ENCODE measurements at regions not wholly inside any gene's neighbourhood (a gene's known extent, or its start where the extent isn't known, plus 50 kb on each side); places are given as distances from the start of the nearest gene placed in this dataset.

DNA sequence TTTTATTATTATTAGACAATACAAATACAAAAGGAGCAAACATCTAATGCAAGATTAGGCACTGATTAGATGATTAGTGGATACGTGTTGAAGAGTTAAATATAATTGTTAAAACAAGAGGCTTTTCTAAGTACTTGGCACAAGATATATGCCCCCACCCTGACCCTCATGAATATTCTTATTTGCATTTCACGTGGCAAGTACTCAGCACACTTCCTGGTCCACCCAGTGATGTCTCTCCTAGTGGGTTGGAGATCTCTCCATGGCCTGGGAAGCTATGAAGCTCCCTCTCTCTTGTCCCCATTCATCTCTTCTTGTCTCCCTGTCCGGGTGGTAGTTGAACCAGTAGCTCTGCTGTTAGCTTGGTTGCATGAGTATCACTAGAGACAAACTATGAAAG lies 375.3 kb downstream of the ADRA2A start:
- DNase-seq (ENCODE audit: low spot score) = no peak

DNA sequence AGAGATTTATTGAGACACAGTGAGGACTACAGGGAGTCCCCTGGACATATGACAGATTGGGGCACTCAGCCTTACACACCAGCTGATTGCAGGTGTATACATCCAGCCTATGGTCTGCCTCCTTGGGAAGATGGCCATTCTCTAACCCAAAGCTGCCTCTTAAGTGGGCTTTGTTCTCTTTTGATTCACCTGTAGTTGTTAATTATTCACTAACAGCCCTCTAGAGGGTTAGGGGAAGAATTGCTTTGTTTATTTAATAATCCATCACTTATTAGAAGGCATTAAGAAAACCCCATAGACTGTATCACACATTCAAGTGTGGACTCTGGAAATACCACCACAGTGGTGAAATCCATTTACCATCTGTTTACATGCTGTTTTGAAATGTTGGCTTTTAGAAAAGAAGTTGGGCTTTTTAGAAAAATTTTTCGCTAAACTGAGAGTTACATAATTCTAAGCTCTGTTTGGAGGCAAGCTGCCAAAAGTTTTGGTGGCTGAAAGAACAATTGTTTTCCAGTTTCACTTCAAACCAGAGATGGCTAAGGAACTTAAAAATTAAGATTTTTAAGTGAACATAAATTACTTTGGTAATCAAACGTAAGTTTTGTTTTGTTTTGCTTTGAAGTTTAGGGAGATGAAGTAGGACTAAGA lies 379.1 kb downstream of the ADRA2A start:
- no peak for DNase-seq (ENCODE audit: low spot score)

DNA sequence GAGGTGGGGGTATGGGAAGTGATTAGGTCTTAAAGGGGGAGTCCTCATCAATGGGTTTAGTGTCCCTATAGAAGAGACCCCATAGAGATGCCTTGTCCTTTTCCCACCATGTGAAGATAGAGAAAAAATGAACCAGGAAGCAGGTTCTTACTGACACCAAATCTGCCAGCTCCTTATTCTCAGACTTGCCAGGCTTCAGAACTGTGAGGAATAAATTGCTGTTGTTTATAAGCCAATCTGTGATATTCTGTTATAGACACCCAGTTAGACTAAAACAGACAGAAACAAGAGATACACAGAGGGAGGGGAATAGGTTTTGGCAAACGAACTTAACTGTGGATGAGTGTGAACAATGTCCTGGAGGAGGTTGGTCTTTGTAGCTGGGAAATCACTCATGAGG lies 381.4 kb downstream of the ADRA2A start:
- no peak for DNase-seq (ENCODE audit: low spot score)

DNA sequence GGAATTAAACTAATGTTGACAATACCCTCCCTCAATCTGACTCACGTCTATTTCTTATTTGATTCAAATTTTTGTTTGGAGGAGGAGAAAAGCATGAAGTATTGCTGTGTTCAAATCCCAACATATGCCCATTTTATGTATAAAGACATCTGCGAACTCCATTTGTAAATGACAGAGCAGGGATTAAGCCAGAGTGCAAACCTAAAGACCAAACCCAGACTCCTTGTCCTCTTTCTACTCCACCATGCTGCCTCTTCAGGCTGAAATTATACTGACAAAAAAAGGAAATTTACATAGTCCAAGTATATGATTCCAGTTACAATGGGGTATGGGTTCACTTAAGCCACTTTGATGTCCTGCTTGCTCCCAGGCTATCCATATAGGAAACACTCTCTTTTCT lies 383.1 kb downstream of the ADRA2A start:
- DNase-seq (ENCODE audit: low spot score) = no peak

DNA sequence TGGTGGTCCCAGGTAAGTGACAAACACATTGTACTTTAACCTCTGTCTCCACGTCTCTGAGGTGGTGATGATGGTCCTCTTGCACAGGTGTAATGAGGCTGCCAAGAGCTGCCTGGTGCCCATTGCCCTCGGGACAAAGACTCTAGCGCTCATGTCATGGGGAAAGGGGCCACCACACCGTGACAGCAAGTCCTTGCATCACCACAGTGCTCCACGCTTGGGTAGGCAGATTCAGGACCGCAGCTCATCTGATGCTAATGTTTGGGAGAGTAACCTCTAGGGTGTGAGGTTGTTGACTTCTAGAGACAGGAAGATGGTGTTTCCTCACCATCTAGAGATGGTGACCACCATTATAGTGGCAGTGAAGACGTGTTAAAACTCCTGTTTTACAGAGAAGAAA lies 395.6 kb downstream of the ADRA2A start:
- DNase-seq (ENCODE audit: low spot score) = no peak

DNA sequence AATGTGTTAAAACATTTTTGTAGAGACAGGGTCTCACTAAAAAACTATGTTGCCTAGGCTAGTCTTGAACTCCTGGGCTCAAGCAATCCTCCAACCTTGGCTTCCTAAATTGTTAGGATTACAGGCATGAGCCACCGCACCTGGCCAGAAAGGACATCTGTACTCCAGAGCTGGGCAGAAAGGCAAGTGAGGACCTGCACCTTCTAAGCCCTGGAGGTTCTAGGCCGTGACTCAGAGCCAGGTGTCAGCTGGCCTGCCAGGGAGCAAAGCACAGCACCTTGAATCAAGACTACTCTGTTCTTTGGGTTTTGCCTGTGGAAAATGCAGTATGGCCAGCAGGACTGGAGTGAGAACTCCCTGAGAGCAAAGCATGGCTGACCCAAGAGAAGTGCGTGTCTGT lies 396.5 kb downstream of the ADRA2A start:
- no peak for DNase-seq (ENCODE audit: low spot score)

DNA sequence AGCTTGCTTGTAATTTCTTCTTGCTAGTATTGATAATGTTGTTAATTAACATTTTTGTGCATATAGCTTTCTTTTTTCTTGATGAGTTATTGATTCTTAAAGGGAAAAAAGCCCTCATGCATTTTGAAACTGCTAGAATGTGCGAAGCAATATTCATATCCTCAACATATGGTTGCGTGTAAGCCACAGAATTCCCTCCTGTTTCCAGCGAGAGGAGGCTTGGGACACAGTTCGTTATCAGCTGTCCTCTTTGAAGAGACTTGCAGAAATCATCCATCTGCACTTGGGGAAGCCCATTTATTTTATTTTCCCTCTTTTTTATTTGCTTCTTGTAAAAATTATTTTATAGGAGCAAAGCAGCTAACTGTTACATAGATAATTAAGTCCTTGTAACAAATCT lies 398.0 kb downstream of the ADRA2A start:
- no peak for DNase-seq (ENCODE audit: low spot score)

DNA sequence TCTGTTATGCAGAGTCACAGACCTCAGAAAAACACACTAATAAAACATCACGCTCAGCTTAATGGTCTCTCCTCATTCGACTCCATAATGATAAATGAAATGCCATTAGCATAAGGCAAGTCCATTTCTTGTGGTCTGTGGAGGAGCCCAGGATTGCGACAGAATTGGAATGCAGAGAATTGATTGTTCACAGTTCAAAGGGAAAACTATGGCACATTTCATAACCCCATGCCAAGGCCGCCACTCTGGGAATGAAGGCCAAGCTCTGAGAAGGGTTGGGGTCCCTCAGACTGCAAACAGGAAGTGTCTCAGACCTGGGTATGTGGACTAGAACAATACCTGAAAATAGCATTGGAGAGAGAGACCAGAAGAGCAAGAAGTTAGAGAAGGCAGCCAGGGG lies 398.9 kb downstream of the ADRA2A start:
- no peak for DNase-seq (ENCODE audit: low spot score)

DNA sequence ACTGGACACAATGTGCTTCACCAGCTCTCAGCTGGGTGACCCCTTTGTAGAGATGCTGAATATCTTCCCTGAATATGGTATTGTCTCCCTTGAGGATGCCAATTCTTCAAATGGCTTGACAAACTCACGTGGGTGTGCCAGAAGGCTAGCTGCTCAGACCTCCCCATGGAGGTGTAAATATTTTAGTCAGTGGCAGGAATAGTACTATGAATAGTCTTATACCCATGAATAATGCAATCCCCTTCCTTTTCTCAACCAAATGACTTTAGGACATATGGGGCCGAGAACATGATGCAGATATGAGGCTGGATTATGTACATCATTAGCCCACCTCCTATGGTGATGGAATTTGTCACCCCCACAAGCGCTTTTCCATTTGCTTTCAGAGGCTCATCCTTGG lies 401.8 kb downstream of the ADRA2A start:
- DNase-seq (ENCODE audit: low spot score) = no peak

DNA sequence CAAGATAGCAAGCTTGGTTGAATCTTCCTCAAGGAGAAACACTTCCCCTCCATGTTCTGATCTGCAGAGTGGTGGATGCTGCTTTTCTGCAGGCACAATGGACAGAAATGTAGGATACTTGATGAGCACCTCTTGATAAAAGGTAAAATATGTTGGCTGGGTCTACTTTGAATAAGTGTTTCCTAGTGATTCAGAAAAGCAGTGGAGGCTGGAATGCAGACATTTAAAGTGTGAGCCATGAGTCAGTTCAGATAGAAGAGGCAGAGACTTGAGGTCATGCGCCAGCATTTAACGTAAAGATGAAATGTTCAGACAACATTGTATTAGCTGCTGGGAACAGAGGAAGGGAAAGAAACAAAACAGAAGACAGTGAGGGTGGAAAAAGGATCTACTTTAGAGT lies 403.1 kb downstream of the ADRA2A start:
- no peak for DNase-seq (ENCODE audit: low spot score)

DNA sequence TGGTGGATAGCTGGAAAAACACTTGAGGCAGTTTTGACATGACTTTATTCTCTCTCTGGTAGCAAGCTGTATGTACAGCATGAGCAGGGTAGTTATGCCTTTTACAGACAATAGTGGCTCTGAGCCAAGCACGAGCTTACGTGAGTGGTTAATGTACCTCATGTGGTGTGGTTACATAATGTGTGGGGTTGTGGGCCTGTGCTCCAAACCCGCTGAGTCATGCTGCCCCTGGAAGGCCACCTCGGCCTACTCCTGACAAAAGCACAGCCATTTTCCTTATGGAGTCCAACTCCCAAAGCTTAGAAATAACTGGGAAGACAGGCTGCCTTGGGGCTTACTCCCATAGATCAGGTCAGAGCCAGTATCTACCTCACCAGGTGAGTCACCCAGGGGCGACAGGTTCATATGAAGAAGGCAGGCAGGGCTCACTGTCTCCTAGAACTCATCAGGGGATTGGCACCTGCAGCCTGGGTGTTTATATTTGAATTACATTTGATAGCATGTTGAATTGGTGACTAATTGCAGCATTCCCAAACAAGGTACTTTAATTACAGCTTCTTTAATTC lies 404.5 kb downstream of the ADRA2A start:
- DNase-seq (ENCODE audit: low spot score) = no peak

DNA sequence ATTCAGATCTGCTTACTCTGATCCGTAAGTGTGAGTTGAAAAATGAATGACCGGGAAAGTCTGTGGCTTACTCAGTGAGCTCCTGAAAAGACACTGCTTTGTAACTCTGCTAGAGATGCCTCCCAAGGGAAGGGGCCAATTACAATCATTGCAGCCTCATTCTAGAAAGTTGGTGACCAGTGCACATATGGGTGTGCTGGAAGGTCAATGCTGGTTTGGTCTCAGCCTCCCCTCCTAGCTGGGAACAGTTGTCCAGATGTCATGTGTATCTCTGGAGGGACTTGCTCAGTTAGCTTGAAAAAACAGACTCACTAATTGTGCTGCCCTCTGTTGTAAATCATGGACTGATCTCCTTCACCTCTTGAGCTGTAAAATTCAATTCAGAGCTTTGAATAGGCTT lies 405.0 kb downstream of the ADRA2A start:
- no peak for DNase-seq (ENCODE audit: low spot score)

DNA sequence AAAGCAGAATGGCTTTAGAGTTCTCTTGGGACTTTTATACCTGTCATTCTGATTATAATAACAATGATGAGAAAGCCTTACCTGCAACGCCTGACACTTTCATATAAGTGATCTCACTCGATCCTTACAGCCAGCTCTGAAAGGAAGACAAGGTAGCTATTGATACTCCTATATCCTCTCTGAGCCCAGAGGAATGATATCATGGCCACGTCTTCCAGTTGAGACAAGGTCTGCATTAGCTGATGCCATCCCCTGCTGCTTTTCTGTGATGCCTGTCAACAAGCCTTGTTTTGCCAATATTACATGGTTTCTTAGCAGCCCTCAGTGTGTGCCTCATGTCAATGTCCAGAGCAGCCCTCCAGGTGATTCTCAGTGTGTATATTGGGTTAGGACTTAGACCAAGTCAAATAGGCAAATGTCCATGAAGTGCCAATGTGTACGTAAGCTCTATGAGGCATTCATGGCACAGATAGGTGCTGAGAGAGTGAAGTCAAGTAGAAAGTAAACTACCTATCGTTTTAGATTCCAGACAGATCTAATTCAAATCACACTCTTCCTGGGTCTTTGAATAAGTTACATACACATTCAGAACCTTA lies 405.9 kb downstream of the ADRA2A start:
- no peak for DNase-seq (ENCODE audit: low spot score)

DNA sequence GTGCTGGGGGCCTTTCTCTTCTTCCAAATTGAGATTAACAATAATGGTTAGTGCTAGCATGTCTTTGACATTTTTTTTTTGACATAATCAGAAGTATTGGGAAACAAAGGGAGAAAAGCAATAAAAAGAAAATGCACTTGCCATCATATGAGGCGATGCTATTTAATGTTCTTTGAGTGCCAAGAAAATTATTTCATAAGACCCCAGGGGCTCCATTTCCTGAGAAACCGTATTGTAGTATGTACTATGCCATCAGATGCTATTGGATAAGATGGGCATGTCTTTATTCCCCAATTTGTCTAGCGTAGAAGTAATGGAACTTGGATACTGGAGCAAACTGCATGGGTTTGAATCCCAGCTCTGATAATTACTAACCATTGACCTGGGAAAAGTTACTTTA lies 408.9 kb downstream of the ADRA2A start:
- no peak for DNase-seq (ENCODE audit: low spot score)

DNA sequence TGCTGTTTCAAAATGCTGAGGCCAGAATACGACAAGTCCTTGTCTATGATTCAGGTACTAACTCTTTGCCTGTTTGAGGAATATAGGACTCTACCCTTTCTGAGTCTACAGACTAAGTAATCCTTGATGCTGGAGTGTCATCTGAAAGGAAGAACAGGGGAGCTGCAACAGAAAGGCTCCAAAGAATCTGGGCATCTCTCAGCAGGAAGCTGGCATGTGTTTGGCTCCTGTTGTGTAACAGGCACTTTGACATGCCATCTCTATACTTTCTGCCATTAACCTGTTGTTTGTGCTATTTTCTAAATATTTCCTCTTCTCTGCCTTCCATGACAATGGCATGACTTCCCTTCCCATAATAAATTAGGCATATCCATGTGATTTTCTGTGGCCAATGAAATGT lies 409.5 kb downstream of the ADRA2A start:
- no peak for DNase-seq (ENCODE audit: low spot score)

DNA sequence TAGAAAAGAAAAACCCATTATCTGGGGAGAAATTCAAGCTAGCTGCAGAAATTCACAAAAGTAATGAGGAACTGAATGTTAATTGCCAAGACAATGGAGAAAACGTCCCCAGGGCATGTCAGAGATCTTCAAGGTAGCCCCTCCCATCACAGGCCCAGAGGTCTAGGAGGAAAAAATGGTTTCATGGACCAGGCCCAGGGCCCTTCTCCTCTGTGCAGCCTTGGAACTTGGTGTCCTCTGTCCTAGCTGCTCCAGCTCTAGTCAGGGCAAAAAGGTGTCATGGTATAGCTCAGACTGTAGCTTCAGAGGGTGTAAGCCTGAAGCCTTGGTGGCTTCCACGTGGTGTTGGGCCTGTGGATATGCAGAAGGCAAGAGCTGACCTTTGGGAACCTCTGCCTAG lies 411.8 kb downstream of the ADRA2A start:
- no peak for DNase-seq (ENCODE audit: low spot score)

DNA sequence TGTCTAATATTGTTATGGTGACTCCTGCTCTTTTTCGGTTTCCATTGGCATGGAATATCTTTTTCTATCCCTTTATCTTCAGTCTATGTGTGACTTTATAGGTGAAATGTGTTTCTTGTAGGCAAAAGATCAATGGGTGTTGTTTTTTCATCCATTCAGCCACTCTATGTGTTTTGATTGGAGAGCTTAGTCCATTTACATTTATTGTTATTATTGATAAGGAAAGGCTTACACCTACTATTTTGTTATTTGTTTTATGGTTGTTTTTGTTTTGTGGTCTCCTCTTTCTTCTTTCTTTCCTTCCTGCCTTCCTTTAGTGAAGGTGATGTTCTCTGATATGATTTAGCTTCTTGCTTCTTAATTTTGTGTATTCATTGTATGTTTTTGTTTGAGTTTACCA lies 414.3 kb downstream of the ADRA2A start:
- no peak for DNase-seq (ENCODE audit: low spot score)

DNA sequence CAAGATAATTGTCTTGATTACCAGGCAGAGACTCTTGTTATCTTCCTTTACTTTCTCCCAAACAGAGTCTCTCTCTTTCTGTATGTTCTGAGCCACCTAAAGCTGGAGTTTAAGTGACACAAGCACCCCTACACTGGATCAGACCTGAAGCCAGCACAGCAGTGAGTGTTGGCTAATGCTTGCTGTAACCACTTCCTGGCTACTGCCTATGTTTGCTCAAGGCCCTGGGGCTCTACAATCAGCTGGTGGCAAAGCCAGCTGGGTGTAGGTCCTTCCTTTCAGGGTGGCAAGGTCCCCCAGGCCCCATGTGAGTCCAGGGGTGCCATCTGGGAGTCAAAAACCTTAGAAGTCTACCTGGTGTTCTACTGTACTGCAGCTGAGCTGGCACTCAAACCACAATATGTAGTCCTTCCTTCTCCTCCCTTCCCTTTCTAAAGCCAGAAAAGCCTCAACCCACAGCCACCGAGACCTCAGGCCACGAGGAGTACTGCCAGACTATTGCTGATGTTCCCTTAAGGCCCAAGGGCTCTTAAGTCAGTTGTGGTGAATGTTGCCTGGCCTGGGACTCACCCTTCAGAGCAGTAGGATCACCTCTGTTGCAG lies 416.3 kb downstream of the ADRA2A start:
- DNase-seq (ENCODE audit: low spot score) = no peak

DNA sequence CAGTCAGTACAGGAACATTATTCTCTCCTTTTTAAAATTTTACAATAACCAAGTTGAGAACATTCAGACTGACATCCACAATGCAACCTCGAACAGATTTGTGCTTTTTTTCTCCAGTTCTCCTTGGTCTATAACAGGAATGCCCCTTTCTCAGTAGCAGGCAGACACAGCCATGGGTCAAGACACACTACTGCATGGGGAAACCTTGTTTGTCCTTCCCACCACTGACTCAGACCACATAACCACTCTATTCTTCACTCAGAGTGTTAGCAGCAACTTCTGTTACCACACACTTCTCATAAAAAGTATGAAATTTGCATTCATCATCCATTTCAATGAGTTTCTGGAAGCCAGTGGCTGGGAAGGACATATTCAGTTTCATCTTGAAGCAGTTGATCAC lies 421.7 kb downstream of the ADRA2A start:
- DNase-seq (ENCODE audit: low spot score) = no peak

DNA sequence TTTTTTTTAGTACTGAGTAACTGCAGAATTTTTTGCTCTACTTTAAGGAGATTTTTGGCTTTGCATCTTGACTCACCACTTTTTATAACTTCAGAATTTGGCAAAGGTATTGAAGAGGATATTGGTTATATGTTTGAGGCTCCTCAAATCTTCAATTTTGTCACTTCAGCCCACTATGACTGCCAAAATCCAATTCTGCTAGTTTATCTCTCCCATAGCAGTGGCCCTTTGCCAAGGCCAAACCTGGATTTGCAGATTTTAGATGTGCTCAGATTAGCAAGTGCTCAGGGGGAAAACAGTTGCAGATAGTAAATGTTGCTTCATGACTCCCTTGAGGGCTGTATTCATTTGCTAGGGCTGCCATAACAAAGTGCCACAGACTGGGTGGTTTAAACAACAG lies 427.5 kb downstream of the ADRA2A start:
- DNase-seq (ENCODE audit: low spot score) = no peak

DNA sequence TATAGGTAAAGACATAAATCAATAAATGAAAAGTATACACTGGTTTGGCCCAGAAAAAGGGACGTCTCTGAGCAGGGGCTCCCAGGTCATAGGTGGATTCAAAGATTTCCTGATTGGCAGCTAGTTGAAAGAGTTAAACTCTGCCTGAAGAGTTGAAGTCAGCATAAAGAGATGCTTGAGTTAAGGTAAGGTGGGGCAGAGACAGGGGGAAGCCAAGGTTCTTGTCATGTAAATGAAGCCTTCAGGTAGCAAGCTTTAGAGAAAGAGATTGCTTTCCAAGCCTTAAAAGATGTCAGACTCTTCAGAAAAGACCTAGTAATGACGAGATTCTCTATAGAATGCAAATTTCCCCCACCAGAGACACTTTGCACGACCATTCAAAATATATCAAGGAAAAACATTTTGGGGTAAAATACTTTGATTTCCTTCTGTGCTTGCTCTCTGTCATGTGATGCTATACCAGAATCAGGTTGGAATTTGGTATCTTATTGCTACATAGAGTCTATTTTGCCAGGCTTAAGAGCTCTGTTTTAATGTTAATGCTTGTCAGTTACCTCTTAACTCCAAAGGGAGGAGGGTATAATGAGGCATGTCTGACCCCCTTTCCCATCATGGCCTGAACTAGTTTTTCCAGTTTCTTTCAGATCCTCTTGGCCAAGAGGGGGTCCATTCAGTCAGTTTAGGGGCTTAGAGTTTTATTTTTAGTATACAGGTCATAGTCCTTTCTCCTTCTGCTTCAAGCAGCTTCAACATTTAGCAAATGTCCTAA lies 429.6 kb downstream of the ADRA2A start:
- DNase-seq (ENCODE audit: low spot score) = no peak

DNA sequence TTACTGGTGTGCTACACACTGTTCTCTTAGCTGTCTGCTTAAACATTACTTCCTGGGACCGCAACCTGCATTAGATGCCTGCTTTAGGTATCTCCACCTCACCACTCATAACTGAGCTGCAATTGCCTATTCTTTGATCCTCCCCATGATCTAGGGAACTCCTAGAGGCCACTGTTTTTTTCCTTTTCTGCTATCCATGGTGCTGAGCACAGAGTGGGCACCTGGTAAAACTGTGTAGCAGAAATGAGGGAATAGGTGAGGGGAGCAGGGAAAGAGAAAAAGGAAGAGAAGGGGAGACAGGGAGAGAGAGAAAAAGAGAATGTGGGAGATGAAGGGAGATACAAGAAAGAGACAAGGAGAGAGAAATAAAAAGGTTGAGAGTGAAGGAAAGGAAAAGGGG lies 434.9 kb downstream of the ADRA2A start:
- no peak for DNase-seq (ENCODE audit: low spot score)

DNA sequence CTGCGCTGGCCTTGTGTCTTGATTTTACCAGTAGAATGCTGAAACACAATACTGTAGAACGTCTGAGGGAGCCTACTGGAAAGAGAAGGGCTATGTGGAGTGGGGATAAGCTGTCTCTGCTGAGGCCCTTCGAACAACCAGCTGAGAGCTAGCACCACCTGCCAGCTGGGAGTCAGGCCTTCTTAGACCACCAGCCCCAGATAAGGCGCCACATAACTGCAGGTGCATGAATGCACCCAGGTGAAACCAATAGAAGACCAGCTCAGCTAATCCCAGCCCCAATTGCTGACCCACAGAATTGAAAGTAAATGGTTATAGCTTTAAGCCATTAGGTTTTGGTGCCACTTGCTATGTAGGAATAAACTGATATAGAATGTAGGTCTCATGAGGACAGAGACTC lies 438.4 kb downstream of the ADRA2A start:
- DNase-seq (ENCODE audit: low spot score) = no peak

All from CD4-positive, alpha-beta T cell treated with Interleukin-15 for 4 hours (primary cell).